ENCODE measurements at regions not wholly inside any gene's neighbourhood (a gene's known extent, or its start where the extent isn't known, plus 50 kb on each side); places are given as distances from the start of the nearest gene placed in this dataset.

- no peak for DNase-seq
- POLR2A ChIA-PET, result interaction anchor here in 1 of 2 donors (0.6 kb wide), 1 partner anchor 30 kb away, joined by 3 read pairs; no protein-coding TSS in a partner anchor
Measured at GRCh38 chr10:36345175-36345533, 703.1 kb upstream of the FZD8 start.

GRCh38 chr10:36344240-36345174, 702.4 kb upstream of the FZD8 start:
- Mint-ChIP-seq H3K27me3 (no peaks in the 10 kb centered on the region), H3K4me3 (no peak overlapping the region), H3K27ac (no peak overlapping the region), H3K36me3 (no peaks in the 10 kb centered on the region), H3K4me1 (no peaks in the 10 kb centered on the region), H3K9me3 (peaks cover 2 to 13% (median 8%) of the 10 kb centered on the region in 3 donors)
- Histone ChIP-seq H3K27ac (ENCODE audit: low read length) (no peak overlapping the region), H3K27me3 (replicated peaks in 1 of 2; ENCODE audit: control insufficient read depth in 2 of 2, extremely low read depth in 1 of 2, insufficient read depth in 2 of 2, low read length in 1 of 2) (no peaks in the 10 kb centered on the region), H3K4me3 (ENCODE audit: control insufficient read depth in 1 of 2, extremely low read depth in 1 of 2, low read length in 1 of 2) (no peak overlapping the region), H3K9me3 (no peaks in the 10 kb centered on the region), H3K4me1 (ENCODE audit: control insufficient read depth in 1 of 2, extremely low read depth in 1 of 2, insufficient read depth in 2 of 2, low read length in 2 of 2) (no peaks in the 10 kb centered on the region), H3K36me3 (ENCODE audit: control insufficient read depth in 2 of 2, extremely low read depth in 1 of 2, insufficient read depth in 1 of 2, low read length in 1 of 2) (no peaks in the 10 kb centered on the region)
- no peak for DNase-seq
- no peak for ATAC-seq (replicated peaks in 1 of 4)
- 100% methylated on average over 1 of the region's 6 CpGs for WGBS (ENCODE audit: insufficient coverage)
- ChIA-PET POLR2A (no interaction called here), CTCF (no interaction called here)

More at GRCh38 chr10:36345175-36345533, 703.1 kb upstream of the FZD8 start:
- Histone ChIP-seq H3K27me3 (replicated peaks in 1 of 2; ENCODE audit: control insufficient read depth in 2 of 2, extremely low read depth in 1 of 2, insufficient read depth in 2 of 2, low read length in 1 of 2) (no peaks in the 10 kb centered on the region), H3K27ac (ENCODE audit: low read length) (no peak overlapping the region), H3K9me3 (no peaks in the 10 kb centered on the region), H3K4me1 (ENCODE audit: control insufficient read depth in 1 of 2, extremely low read depth in 1 of 2, insufficient read depth in 2 of 2, low read length in 2 of 2) (no peaks in the 10 kb centered on the region), H3K4me3 (ENCODE audit: control insufficient read depth in 1 of 2, extremely low read depth in 1 of 2, low read length in 1 of 2) (no peak overlapping the region), H3K36me3 (ENCODE audit: control insufficient read depth in 2 of 2, extremely low read depth in 1 of 2, insufficient read depth in 1 of 2, low read length in 1 of 2) (no peaks in the 10 kb centered on the region)
- H3K27me3 Mint-ChIP-seq, result no peaks in the 10 kb centered on the region
- no CpG with 5 or more reads among the region's 1 CpG for WGBS (ENCODE audit: insufficient coverage)
- CTCF ChIA-PET, result no interaction called here
- H3K4me1 Mint-ChIP-seq, result no peaks in the 10 kb centered on the region
- H3K27ac Mint-ChIP-seq, result no peak overlapping the region
- ATAC-seq (replicated peaks in 1 of 4), result no peak
- H3K9me3 Mint-ChIP-seq, result peaks cover 4 to 13% (median 10%) of the 10 kb centered on the region in 3 donors
- no peaks in the 10 kb centered on the region for H3K36me3 Mint-ChIP-seq
- no peak overlapping the region for H3K4me3 Mint-ChIP-seq

GRCh38 chr10:36342781-36343180, 700.7 kb upstream of the FZD8 start:
- H3K36me3 Mint-ChIP-seq, result no peaks in the 10 kb centered on the region
- no peaks in the 10 kb centered on the region for H3K4me1 Mint-ChIP-seq
- no peak for DNase-seq
- ChIA-PET CTCF (no interaction called here), POLR2A (no interaction called here)
- no peak overlapping the region for H3K27ac ChIP-seq (ENCODE audit: low read length)
- no peaks in the 10 kb centered on the region for H3K36me3 ChIP-seq (ENCODE audit: control insufficient read depth in 2 of 2, extremely low read depth in 1 of 2, insufficient read depth in 1 of 2, low read length in 1 of 2)
- H3K4me1 ChIP-seq (ENCODE audit: control insufficient read depth in 1 of 2, extremely low read depth in 1 of 2, insufficient read depth in 2 of 2, low read length in 2 of 2), result no peaks in the 10 kb centered on the region
- 33% methylated on average over 1 of the region's 2 CpGs for WGBS (ENCODE audit: insufficient coverage)
- no peak overlapping the region for H3K4me3 ChIP-seq (ENCODE audit: control insufficient read depth in 1 of 2, extremely low read depth in 1 of 2, low read length in 1 of 2)
- no peak for ATAC-seq (replicated peaks in 1 of 4)
- no peak overlapping the region for H3K4me3 Mint-ChIP-seq
- no peaks in the 10 kb centered on the region for H3K27me3 ChIP-seq (replicated peaks in 1 of 2; ENCODE audit: control insufficient read depth in 2 of 2, extremely low read depth in 1 of 2, insufficient read depth in 2 of 2, low read length in 1 of 2)
- no peak overlapping the region for H3K27ac Mint-ChIP-seq
- no peaks in the 10 kb centered on the region for H3K9me3 ChIP-seq
- no peaks in the 10 kb centered on the region for H3K27me3 Mint-ChIP-seq
- peaks cover 2 to 14% (median 8%) of the 10 kb centered on the region in 3 donors for H3K9me3 Mint-ChIP-seq

GRCh38 chr10:36341471-36341870, 699.4 kb upstream of the FZD8 start:
- Histone ChIP-seq H3K4me3 (ENCODE audit: control insufficient read depth in 1 of 2, extremely low read depth in 1 of 2, low read length in 1 of 2) (no peak overlapping the region), H3K27me3 (replicated peaks in 1 of 2; ENCODE audit: control insufficient read depth in 2 of 2, extremely low read depth in 1 of 2, insufficient read depth in 2 of 2, low read length in 1 of 2) (no peaks in the 10 kb centered on the region), H3K9me3 (no peaks in the 10 kb centered on the region), H3K27ac (ENCODE audit: low read length) (no peak overlapping the region), H3K4me1 (ENCODE audit: control insufficient read depth in 1 of 2, extremely low read depth in 1 of 2, insufficient read depth in 2 of 2, low read length in 2 of 2) (no peaks in the 10 kb centered on the region), H3K36me3 (ENCODE audit: control insufficient read depth in 2 of 2, extremely low read depth in 1 of 2, insufficient read depth in 1 of 2, low read length in 1 of 2) (no peaks in the 10 kb centered on the region)
- Mint-ChIP-seq H3K4me3 (no peak overlapping the region), H3K27ac (no peak overlapping the region), H3K27me3 (no peaks in the 10 kb centered on the region), H3K36me3 (no peaks in the 10 kb centered on the region), H3K9me3 (peaks cover 1 to 21% (median 11%) of the 10 kb centered on the region in 3 donors), H3K4me1 (no peaks in the 10 kb centered on the region)
- CTCF ChIA-PET, result no interaction called here
- POLR2A ChIA-PET, result no interaction called here
- WGBS (ENCODE audit: insufficient coverage), result no CpG with 5 or more reads among the region's 1 CpG
- DNase-seq (no peak), ATAC-seq (replicated peaks in 1 of 4) (no peak)

GRCh38 chr10:36336315-36336714, 694.2 kb upstream of the FZD8 start:
- ATAC-seq (replicated peaks in 1 of 4) (no peak), DNase-seq (no peak)
- CTCF ChIA-PET, result no interaction called here
- Mint-ChIP-seq H3K4me3 (no peak overlapping the region), H3K9me3 (peaks cover 1 to 13% (median 11%) of the 10 kb centered on the region in 3 donors), H3K27me3 (no peaks in the 10 kb centered on the region), H3K36me3 (no peaks in the 10 kb centered on the region), H3K4me1 (no peaks in the 10 kb centered on the region), H3K27ac (no peak overlapping the region)
- H3K27ac ChIP-seq (ENCODE audit: low read length), result no peak overlapping the region
- H3K4me3 ChIP-seq (ENCODE audit: control insufficient read depth in 1 of 2, extremely low read depth in 1 of 2, low read length in 1 of 2), result no peak overlapping the region
- no CpG with 5 or more reads among the region's 2 CpGs for WGBS (ENCODE audit: insufficient coverage)
- no peaks in the 10 kb centered on the region for H3K4me1 ChIP-seq (ENCODE audit: control insufficient read depth in 1 of 2, extremely low read depth in 1 of 2, insufficient read depth in 2 of 2, low read length in 2 of 2)
- H3K36me3 ChIP-seq (ENCODE audit: control insufficient read depth in 2 of 2, extremely low read depth in 1 of 2, insufficient read depth in 1 of 2, low read length in 1 of 2), result no peaks in the 10 kb centered on the region
- H3K27me3 ChIP-seq (replicated peaks in 1 of 2; ENCODE audit: control insufficient read depth in 2 of 2, extremely low read depth in 1 of 2, insufficient read depth in 2 of 2, low read length in 1 of 2), result no peaks in the 10 kb centered on the region
- POLR2A ChIA-PET, result no interaction called here
- no peaks in the 10 kb centered on the region for H3K9me3 ChIP-seq

DNA sequence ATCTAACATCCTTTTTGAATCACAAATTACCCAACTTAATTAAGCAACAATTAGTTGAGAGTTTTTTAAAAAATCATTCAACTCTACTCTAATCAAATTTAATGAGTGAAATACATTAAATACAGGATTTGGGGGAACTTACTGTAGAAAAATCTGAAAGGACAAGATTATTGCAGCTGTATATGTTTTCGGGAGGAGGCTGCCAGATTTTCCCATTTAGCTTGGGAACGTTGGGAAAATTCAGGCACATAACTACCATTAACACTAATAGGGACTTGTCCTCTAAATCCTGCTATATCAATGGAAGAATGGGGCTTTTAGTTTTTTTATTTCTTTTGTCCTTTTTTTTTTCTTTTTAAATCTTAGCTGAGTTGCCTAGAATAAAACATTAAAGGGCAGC, 691.4 kb upstream of the FZD8 start:
- WGBS (ENCODE audit: insufficient coverage), result no CpG with 5 or more reads among the region's 2 CpGs
- no peak overlapping the region for H3K4me3 Mint-ChIP-seq
- ChIA-PET CTCF (interaction anchor here in 1 of 2 donors (0.5 kb wide), 1 partner anchor 1228 kb away, joined by 3 read pairs; no protein-coding TSS in a partner anchor), POLR2A (no interaction called here)
- no peak overlapping the region for H3K27ac ChIP-seq (ENCODE audit: low read length)
- H3K9me3 ChIP-seq, result no peaks in the 10 kb centered on the region
- no peaks in the 10 kb centered on the region for H3K4me1 Mint-ChIP-seq
- H3K27me3 ChIP-seq (replicated peaks in 1 of 2; ENCODE audit: control insufficient read depth in 2 of 2, extremely low read depth in 1 of 2, insufficient read depth in 2 of 2, low read length in 1 of 2), result no peaks in the 10 kb centered on the region
- no peaks in the 10 kb centered on the region for H3K36me3 Mint-ChIP-seq
- H3K4me3 ChIP-seq (ENCODE audit: control insufficient read depth in 1 of 2, extremely low read depth in 1 of 2, low read length in 1 of 2), result no peak overlapping the region
- DNase-seq (no peak), ATAC-seq (replicated peaks in 1 of 4) (no peak)
- no peak overlapping the region for H3K27ac Mint-ChIP-seq
- peaks cover 3 to 13% (median 8%) of the 10 kb centered on the region in 3 donors for H3K9me3 Mint-ChIP-seq
- no peaks in the 10 kb centered on the region for H3K36me3 ChIP-seq (ENCODE audit: control insufficient read depth in 2 of 2, extremely low read depth in 1 of 2, insufficient read depth in 1 of 2, low read length in 1 of 2)
- no peaks in the 10 kb centered on the region for H3K4me1 ChIP-seq (ENCODE audit: control insufficient read depth in 1 of 2, extremely low read depth in 1 of 2, insufficient read depth in 2 of 2, low read length in 2 of 2)
- H3K27me3 Mint-ChIP-seq, result no peaks in the 10 kb centered on the region
